22Rv1 (cell line): ENCODE measurements at regions not wholly inside any gene's neighbourhood (a gene's known extent, or its start where the extent isn't known, plus 50 kb on each side); places are given as distances from the start of the nearest gene placed in this dataset.

Source experiments
- H3K27ac ChIP-seq: fragments of 450-650 bp; 2 replicates; pipeline ENCODE4 v1.5.1; 2017
- ZFX ChIP-seq: fragments of 450-650 bp; IDR thresholded peaks from 2 replicates; pipeline ENCODE4 v1.6.1; 2017; ENCODE audit warnings: antibody characterized with exemption, borderline replicate concordance
- TF ChIP-seq, protein P1 (sequence below): fragments of 450-650 bp; IDR thresholded peaks from 2 replicates; pipeline ENCODE4 v1.5.1; 2017; ENCODE audit warnings: mild to moderate bottlenecking

- TF ChIP-seq, protein P1, sequence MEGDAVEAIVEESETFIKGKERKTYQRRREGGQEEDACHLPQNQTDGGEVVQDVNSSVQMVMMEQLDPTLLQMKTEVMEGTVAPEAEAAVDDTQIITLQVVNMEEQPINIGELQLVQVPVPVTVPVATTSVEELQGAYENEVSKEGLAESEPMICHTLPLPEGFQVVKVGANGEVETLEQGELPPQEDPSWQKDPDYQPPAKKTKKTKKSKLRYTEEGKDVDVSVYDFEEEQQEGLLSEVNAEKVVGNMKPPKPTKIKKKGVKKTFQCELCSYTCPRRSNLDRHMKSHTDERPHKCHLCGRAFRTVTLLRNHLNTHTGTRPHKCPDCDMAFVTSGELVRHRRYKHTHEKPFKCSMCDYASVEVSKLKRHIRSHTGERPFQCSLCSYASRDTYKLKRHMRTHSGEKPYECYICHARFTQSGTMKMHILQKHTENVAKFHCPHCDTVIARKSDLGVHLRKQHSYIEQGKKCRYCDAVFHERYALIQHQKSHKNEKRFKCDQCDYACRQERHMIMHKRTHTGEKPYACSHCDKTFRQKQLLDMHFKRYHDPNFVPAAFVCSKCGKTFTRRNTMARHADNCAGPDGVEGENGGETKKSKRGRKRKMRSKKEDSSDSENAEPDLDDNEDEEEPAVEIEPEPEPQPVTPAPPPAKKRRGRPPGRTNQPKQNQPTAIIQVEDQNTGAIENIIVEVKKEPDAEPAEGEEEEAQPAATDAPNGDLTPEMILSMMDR: no peak
- TF ChIP-seq ZFX: no peak
- no peak overlapping the region for H3K27ac ChIP-seq
Measured at GRCh38 chr17:51572115-51572514, 311.8 kb downstream of the UTP18 start.
